ENCODE measurements at regions not wholly inside any gene's neighbourhood (a gene's known extent, or its start where the extent isn't known, plus 50 kb on each side); places are given as distances from the start of the nearest gene placed in this dataset.

DNA sequence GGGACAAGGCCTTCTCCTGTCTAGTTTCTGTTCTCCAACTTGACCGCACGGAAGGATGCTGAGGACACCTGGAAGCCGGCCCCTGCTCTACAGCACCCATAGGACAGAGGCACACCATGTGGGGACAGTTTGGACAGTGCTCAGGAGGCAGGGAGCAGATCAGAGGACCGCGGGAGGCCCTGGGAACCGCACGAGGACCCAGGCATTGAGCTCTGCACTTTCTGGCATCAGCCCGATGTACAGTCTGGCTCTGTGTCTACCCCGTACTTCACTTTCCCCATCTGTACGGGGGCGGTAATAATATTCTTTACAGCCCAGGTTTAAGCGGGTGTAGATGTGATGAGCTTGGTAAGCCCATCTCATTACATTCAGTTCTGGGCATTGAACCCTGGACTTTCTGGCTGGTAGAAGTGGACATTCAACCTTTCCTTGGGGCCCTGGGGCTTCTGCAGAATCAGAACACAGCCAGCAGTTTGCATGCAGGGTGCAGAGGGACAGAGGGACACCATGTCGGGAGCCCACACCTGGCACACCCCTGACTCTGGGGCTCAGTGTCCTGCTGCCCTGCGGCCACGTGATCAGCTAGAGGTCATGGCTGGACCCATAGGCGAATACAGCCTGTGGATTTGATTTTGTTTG, 258.7 kb downstream of the SEC14L1 start:
- no peak for DNase-seq

DNA sequence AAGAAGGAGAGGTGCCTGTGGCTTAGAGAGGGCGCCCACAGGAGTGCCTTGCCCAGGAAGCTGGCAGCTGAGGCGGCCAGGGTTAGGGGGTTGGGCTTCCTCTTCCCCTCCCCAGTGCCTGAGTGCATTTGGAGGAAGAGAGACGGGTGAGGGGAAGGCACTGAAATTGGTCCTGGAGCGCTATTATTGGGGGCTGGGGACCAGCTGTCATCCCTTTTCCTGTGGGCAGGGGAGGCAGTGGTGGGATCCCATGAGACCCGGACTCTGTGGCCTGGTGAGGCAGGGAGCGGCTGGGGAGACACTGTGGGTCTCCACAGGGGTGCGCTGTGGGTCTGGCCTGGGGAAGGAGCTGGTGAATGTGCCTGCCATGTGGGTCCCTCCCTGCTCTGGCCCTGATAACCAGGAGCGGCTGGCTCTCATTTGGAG, 259.7 kb downstream of the SEC14L1 start:
- DNase-seq, result peak; percentile 78

DNA sequence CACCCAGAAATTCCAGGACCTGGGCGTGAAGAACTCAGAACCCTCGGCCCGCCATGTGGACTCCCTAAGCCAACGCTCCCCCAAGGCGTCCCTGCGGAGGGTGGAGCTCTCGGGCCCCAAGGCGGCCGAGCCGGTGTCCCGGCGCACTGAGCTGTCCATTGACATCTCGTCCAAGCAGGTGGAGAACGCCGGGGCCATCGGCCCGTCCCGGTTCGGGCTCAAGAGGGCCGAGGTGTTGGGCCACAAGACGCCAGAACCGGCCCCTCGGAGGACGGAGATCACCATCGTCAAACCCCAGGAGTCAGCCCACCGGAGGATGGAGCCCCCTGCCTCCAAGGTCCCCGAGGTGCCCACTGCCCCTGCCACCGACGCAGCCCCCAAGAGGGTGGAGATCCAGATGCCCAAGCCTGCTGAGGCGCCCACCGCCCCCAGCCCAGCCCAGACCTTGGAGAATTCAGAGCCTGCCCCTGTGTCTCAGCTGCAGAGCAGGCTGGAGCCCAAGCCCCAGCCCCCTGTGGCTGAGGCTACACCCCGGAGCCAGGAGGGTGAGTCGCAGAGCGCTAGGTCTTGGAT, 261.5 kb downstream of the SEC14L1 start:
- no peak for DNase-seq

DNA sequence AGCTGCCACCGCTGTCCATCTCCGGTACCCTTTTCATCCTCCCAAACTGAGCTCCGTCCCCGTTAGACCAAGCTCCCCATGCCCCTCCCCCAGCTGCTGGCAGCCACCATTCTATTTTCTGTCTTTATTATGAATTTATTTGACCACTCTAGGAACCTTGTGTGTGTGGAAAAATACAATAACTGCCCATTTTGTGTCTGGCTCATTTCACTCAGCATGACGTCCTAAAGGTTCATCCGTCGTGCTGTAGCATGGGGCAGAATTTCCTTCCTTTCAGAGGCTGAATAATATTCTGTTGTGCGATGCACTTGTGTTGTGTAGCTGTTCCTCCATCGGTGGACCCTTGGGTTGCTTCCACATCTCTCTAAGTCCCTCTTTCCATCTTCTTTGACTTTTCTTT, 263.1 kb downstream of the SEC14L1 start:
- DNase-seq, result no peak

DNA sequence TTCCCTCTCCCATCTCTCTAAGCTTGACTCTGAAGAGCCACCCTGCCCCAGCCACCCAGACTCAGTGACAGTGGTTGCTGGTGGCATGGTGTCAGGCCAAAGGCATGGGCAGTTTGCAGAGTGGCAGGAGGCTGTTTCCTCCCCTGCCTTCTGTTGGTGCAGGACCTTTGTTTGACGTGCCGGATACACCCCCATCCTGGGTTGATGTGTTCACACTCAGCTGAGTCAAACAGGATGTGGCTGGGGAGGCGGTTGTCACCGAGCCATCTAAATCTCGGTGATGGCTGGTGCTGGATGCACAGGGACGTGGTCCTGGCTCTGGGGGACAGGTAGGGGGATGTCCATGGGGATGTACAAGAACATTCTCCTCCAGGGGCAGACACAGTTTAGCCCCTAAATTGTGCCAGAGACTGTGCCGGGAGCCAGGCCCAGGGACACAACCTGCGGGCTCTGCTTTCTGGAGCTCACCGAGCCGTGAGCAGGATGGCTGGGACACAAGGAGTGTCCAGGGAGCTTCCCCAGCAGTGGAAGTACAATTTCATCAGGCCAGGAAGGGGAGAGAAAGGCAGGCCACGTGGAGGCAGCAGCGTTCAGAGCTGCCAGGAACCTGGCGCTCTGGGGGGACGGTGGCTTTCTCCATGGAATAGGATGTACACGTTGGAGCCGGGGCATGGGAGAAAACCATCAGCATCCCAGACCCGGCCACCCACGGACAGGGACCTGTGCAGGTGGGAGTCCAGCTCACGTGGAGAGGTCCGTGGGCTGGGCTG, 264.2 kb downstream of the SEC14L1 start:
- DNase-seq, result peak; percentile 82

DNA sequence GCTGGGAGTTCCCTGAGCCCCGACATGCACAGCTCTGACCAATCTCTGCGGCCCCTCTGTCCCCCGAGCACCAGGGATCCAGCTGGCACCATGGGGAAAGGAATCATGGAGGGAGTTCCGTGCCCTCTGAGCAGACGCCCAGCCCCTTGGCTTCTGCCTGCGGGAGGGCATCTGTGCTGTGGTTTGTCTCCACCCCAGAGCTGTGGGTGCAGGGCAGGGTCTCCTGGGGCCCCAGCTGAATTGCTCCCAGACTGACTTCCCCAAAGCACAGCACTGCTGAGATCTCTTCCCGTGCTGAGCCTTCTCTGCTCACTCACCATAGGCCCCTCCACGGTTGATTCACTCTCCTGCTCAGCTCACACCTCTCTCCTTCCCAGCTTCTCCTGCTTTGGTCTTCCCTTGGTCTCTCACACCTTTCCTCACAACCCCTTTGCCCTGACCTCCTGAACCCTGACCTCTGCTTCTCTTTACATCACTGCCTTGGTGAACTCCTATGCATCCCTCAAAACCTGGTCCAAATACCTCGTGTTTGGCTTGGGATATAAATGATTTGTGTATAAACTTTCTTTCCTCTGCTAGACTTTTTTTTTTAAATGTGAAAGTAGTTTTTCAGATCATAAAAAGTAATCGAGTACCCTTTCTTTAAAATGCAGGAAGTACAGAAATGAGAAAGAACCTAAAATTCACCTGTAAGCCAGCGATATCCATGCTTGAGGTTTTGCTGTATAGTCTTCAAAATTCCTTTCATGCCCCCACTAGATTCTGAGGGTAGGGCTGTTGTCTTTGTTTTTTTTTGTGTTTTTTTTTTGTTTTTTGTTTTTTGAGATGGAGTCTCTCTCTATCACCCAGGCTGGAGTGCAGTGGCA, 265.3 kb downstream of the SEC14L1 start:
- DNase-seq, result peak; percentile 51

DNA sequence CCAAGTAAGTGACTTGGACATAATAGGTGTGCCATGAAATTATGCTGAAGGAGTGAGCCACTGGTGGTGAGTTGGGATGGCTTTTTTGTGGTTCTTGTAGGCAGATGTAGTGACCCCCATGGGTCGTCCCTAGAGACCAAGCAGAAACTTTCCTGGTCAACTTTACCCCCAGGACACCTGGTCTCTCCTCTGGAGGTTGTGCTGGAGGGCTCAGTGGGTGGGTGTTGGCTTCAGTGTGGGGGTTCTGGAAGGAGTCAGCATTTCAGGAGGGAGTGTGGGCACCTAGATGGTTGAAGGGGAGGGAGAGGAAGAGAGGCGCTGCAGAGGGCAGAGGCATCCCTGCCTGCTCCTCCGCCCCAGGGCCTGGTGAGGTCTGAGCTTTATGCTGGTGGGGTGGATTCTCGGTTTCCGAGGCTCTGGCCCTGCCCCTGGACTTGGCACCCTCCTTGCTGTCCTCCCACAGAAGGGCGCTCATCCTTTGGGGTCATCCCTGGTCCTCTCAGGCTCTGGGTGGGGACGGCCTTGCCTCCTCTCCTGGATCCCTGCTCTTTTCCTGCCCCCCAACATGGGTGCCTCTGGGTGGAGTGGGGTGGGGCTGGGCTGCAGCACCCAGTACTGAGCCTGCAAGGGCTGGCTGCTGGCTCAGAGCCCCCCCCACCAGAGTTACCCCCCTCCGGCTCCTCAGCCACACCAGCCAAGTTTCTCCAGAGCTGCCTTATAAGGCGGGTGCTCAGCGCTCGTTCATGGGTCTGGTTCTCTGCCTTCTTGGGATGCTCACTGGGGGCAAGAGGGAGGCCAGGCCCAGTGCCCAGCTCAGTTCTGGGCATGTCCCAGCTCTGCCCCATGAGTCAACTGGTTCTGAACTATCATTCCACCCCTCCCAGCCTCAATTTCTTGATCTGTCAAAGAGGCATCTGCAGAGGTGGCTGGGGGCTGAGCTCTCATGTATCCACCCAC, 266.8 kb downstream of the SEC14L1 start:
- no peak for DNase-seq

DNA sequence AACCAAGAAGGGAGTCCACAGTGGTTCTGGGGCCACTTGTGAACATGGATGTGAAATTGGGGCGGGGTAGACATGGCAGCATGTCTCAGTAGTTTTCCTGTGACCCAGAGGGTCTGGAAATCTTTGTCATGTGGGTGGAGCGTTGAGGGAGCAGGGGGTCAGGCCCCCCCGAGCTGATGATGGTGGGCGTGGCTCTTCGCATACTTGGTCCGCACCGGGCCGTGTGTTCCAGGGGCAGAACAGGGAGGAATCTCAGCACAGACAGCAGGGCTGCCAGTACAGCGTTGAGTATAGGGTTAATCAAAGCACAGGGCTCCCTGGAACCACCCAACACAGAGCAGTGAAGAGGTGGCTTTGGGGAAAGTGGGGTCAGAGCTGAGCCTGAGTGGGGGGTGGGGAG, 267.5 kb downstream of the SEC14L1 start:
- DNase-seq, result no peak

DNA sequence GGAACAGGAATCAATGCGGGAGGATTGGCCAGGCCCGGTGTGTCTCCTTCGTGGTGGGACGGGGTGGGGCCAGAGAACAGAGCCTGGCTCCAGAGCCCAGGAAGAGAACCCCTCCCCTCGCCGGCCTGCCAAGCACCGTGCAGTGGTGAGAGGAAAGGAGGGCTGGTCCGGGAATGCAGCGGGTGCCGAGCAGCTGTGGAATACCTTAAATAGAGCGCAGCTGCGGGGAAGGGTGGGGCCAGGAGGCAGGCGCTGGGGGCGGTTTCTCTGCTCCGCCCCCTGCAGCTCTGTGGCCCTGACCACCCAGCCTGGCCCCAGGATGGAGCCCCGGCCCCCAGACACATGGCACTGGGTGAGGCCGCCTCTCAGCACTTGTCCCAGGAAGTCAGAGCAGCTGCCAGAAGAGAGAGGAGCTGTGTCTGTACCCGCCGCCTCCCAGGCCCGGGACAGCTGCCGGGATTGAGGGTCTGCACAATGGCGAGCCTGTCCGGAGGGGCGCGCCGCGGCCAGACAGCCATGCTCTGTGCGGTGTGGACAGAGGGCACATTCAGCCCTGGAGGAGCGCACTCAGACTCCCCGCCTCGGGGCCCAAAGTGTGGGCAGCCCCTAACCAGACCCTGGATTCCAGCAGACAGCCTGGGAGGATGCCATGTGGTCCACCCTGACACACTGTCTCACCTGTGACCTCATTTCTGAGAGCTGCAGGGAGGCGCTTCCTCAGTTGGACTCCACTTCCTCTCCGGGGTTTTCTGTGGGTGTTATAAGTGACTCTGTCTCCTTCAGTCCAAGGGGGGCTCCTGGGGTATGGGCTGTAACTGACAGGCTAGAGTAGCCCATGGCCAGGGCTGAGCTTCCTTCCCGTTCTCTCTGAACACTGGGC, 268.8 kb downstream of the SEC14L1 start:
- DNase-seq, result peak; percentile 52

DNA sequence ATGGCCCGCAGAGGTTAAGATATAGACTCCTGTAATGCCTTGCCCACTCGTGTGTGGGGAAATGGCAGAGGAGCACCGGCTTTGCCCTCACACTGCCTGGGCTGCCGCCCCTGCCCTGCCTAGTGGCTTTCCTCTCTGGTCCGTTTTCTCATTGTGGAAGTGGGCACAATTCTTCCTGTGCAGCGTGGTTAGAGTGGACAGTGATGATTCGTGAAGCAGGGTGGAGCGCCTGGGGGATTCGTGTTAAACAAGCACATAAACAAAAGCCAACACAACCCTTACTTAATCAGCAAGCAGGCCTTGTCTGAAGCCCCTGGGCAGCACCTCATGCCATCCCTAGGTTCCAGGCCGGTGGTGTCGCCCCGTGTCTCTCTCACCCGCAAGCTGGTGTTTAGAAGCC, 269.7 kb downstream of the SEC14L1 start:
- DNase-seq, result no peak

DNA sequence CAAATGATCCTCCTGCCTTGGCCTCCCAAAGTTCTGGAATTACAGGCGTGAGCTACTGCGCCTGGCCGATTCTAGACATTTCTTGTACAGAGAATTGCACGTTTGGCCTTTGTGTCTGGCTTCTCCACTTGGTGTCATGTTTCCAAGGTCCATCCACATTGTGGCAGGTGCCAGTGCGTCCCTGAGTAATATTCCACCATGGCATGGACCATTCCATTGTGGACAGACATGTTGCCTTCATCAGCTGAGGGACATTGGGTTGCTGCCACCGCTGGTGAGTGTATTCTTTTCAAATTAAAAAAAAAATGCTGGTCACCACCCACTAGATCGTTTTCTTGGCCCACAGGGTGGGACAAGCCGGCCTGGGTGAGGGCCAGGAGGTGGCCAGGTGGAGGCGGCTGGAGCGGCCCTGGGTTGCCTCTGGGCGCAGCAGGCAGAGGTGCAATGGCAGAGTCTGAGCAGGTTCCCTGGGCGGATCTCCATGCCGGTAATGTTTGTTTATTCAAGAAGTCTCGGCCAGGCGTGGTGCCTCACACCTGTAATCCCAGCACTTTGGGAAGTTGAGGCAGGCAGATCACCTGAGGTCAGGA, 274.1 kb downstream of the SEC14L1 start:
- no peak for DNase-seq

DNA sequence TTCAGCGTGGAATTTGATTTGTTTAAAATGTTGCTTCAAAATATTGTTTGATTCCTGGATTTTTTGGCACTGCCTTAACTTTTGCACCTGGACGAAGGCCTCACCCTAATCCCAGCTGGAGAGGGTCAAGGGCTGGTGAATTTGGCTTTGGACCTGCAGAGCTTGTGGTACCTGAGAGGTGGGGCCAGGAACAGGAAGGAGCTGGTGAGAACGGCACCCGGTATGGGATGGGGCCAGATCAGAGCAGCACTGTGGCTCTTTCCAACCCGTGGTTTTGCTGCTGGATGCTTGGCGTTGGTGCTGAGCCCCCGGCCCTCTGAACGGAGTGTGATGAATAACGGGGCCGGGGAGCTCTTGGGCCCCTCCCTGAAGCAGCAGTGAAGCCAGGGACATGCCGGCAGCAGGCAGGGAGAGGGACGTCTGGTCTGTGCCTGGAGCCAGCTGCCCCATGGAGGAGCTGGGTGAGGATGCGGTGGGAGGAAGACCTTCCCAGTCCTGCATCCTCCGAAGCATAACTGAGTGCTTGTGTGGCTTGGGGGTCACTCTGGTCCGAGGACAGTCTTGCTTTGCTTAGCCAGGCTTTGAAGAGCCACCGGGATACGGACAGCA, 275.4 kb downstream of the SEC14L1 start:
- no peak for DNase-seq

DNA sequence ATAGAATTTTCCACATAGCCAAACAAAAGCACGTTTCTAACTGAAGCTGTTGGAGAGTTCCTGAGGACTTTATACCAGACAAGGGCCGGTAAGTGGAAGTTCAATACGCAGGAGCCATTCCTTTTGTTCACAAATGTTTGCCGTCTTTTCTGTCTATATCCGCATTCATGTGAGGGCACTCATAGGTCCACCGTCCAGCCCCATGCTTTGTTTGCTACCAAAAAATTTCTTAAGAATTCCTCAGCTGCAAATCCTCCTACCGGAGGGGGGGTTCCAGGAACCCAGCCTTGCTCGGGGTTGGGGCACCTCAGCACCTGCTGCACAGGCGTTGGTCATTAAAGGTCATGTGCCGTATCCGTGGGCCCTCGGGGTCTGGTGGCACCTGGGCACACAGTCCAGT, 276.8 kb downstream of the SEC14L1 start:
- DNase-seq, result no peak

DNA sequence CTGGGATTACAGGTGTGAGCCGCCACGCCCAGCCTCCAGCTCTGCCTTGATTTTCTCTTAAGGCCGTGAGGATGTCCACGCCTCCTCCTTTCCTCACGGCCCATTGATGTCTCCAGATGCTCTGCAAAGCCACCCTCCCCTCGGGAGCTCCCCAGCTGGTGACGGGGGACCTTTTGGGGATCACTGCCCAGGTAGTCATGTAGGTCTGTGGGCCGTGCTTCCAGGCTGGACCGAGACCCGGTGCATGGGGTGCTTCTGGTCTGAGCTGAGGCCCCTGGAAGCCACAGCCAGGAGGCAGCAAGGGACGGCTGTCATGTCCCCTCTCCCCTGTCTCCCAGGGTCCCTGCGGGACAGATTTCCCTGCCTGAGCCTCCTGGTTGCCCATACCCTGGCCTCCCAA, 277.8 kb downstream of the SEC14L1 start:
- no peak for DNase-seq

DNA sequence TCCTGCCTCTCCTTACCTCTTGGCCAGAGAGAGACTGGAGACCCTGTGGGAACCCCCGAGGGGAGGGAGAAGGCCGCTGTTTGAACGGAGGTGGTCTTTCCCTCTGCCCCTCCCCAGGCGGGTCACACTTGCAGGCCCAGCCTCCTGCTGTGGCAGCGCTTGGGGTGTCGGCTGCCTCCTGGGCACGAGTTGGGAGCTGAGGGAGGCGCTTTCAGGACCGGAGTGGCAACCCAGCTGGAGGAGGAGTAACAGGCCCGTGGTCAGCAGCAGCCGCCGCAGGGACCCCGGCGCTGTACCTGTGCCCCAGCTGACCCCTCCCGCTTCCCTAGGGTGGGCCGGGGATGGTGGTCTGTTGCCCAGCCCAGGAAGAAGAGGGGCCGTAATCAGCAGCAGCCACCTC, 278.3 kb downstream of the SEC14L1 start:
- DNase-seq, result no peak

DNA sequence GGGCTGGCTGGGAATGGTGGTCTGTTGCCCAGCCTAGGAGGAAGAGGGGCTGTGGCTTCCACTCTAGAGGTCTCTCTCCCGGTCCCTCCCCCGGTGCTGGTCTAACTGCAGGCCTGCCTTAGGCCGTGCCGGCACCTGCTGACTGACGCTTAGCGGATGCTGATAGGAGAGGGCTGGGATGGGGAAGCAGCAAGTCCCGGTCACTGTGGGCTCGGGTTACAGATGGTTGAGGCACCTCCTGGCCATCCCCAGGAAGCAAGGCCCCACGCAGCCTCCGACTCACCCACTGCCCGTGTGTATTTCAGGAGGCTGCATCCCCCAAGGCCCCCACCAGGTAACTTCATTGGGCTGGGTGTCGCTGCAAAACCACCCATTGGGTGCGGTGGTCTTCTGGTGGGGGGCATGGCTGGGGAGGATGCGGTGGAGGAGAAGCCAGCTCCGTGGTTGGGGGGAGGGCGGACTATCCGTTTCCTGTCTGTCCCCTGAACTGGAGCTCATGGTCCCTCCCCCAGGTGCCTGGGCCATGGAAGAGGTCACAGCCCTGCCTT, 278.9 kb downstream of the SEC14L1 start:
- no peak for DNase-seq

DNA sequence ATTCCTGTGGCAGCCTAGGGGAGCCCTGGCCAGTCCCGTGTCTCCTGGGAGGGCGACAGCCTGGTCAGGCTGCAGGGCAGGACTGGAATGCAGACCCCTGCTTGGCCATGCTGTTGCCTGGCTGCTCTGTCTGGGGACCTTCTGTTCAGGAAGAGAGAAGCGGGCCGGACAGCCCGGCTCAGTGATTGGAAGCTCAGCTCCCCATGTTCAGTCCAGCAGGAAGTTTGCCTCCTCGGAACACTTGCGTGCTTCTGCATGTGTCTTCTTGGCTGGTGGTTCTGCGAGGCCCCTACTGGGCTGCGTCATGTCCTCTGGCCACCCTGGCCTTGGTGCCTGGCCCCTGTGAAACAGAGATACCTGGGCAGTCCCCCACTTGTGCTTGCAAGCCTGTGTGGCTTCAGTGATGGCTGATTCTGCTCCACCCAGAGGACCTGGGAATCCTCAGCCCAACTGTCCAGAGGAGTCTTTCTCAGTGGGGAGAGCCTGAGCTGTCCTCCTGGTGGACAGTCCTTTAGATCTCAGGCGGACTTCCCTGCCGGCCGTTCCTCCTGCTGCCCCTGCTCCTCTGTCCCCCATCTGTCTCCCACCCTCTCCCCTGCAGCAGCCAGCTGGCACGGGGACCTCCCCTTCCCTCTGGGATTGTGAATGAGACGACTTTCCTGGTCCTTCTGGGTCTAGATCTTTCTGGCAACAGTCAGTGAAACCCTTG, 279.5 kb downstream of the SEC14L1 start:
- DNase-seq, result no peak

DNA sequence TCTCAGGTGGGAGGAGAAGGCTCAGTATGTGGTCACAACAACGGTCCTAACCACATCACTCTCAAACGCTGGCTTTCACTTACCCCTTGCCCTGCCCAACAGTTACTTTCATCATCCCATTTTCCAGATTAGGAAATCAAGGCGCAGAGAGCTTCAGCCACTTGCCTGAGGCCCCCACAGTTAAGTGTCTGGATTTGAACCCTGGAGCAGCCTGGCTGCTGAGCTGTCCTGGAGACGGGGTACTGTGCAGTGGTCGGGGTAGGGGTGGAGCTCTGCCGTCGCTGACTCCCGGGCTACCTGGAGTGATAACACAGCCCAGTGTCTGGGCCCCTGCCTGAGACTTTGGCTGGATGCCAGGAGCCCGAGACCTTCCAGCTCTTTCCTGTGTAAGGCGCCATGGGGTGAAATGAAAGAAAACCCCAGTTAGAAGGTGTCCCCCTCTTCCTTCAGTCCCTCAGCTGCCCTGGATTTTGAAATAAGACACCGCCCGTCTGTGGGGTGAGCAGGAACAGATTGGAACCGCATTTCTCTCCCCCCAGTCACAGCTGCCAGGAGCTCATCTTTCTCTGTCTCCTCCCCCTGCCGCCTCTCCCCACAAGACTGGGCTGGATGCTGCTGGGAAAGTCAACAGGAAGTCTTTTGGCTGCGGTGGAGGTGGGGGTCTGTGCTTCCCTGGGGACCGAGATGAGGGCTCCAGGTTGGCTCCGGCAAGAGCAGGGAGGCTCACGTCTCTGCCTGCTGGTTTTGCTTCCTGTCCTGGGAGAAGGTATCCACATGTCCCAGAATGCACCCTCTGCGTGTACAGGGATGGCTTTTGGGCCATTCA, 280.2 kb downstream of the SEC14L1 start:
- peak; percentile 43 for DNase-seq
